ENCODE measurements at regions not wholly inside any gene's neighbourhood (a gene's known extent, or its start where the extent isn't known, plus 50 kb on each side); places are given as distances from the start of the nearest gene placed in this dataset.

GRCh38 chr2:126543081-126543480 is 112.9 kb upstream of the GYPC start:
- no peaks in the 10 kb centered on the region for H3K27me3 ChIP-seq (ENCODE audit: control insufficient read depth, insufficient read depth, low read length, poor library complexity, severe bottlenecking)
- no peaks in the 10 kb centered on the region for H3K4me1 Mint-ChIP-seq
- no peak overlapping the region for H3K4me3 Mint-ChIP-seq
- no peak overlapping the region for H3K4me3 ChIP-seq (ENCODE audit: low read length)
- H3K9ac ChIP-seq (ENCODE audit: extremely low read depth, low read length, poor library complexity, severe bottlenecking), result no peak overlapping the region
- no peak for TF ChIP-seq CTCF (conservative IDR thresholded peaks at IDR 0.05)
- H3K27me3 Mint-ChIP-seq (ENCODE audit: insufficient read depth), result no peaks in the 10 kb centered on the region
- H3K36me3 Mint-ChIP-seq (ENCODE audit: low read depth), result no peaks in the 10 kb centered on the region
- peaks cover 14% of the 10 kb centered on the region for H3K9me3 ChIP-seq (ENCODE audit: control insufficient read depth, low read length)
- no peak for DNase-seq
- 72 to 100% methylated on average over 1 to 3 of the region's 3 CpGs for WGBS, 2 experiments (ENCODE audit: insufficient coverage in 1 of 2, insufficient read length in 1 of 2)
- H3K4me1 ChIP-seq (ENCODE audit: control insufficient read depth, insufficient read depth, low read length), result no peaks in the 10 kb centered on the region
- H3K27ac ChIP-seq (ENCODE audit: low read depth, low read length), result no peak overlapping the region
- no peak overlapping the region for H3K27ac Mint-ChIP-seq
- H3K36me3 ChIP-seq (ENCODE audit: control insufficient read depth, insufficient read depth, low read length), result no peaks in the 10 kb centered on the region
- peaks cover 17% of the 10 kb centered on the region for H3K9me3 Mint-ChIP-seq

- Mint-ChIP-seq H3K27me3 (ENCODE audit: insufficient read depth) (no peaks in the 10 kb centered on the region), H3K4me1 (peaks cover 10% of the 10 kb centered on the region), H3K9me3 (no peaks in the 10 kb centered on the region), H3K4me3 (no peak overlapping the region), H3K27ac (no peak overlapping the region), H3K36me3 (ENCODE audit: low read depth) (no peaks in the 10 kb centered on the region)
- H3K36me3 ChIP-seq (ENCODE audit: control insufficient read depth, insufficient read depth, low read length), result no peaks in the 10 kb centered on the region
- no peaks in the 10 kb centered on the region for H3K27me3 ChIP-seq (ENCODE audit: control insufficient read depth, insufficient read depth, low read length, poor library complexity, severe bottlenecking)
- no peaks in the 10 kb centered on the region for H3K4me1 ChIP-seq (ENCODE audit: control insufficient read depth, insufficient read depth, low read length)
- no peaks in the 10 kb centered on the region for H3K9me3 ChIP-seq (ENCODE audit: control insufficient read depth, low read length)
- no peak overlapping the region for H3K4me3 ChIP-seq (ENCODE audit: low read length)
- H3K9ac ChIP-seq (ENCODE audit: extremely low read depth, low read length, poor library complexity, severe bottlenecking), result no peak overlapping the region
- no peak overlapping the region for H3K27ac ChIP-seq (ENCODE audit: low read depth, low read length)
- no peak for TF ChIP-seq CTCF (conservative IDR thresholded peaks at IDR 0.05)
- WGBS, 2 experiments (ENCODE audit: insufficient coverage in 1 of 2, insufficient read length in 1 of 2), result 96 to 97% methylated on average over 5 to 11 of the region's 11 CpGs
- DNase-seq, result no peak
These were observed 97.9 kb upstream of the GYPC start for GRCh38 chr2:126558029-126558428.

- no peaks in the 10 kb centered on the region for H3K9me3 Mint-ChIP-seq
- H3K27ac Mint-ChIP-seq, result no peak overlapping the region
- Histone ChIP-seq H3K9ac (ENCODE audit: extremely low read depth, low read length, poor library complexity, severe bottlenecking) (no peak overlapping the region), H3K36me3 (ENCODE audit: control insufficient read depth, insufficient read depth, low read length) (no peaks in the 10 kb centered on the region), H3K4me3 (ENCODE audit: low read length) (no peak overlapping the region), H3K4me1 (ENCODE audit: control insufficient read depth, insufficient read depth, low read length) (no peaks in the 10 kb centered on the region), H3K27ac (ENCODE audit: low read depth, low read length) (no peak overlapping the region), H3K27me3 (ENCODE audit: control insufficient read depth, insufficient read depth, low read length, poor library complexity, severe bottlenecking) (no peaks in the 10 kb centered on the region), H3K9me3 (ENCODE audit: control insufficient read depth, low read length) (no peaks in the 10 kb centered on the region)
- H3K4me3 Mint-ChIP-seq, result no peak overlapping the region
- H3K36me3 Mint-ChIP-seq (ENCODE audit: low read depth), result no peaks in the 10 kb centered on the region
- no peak for TF ChIP-seq CTCF (conservative IDR thresholded peaks at IDR 0.05)
- peaks cover 2% of the 10 kb centered on the region for H3K27me3 Mint-ChIP-seq (ENCODE audit: insufficient read depth)
- no peak for DNase-seq
- no peaks in the 10 kb centered on the region for H3K4me1 Mint-ChIP-seq
These were observed 87.2 kb upstream of the GYPC start for GRCh38 chr2:126568734-126569133.
